Right lobe of liver (tissue), 6 donors: ENCODE measurements at regions not wholly inside any gene's neighbourhood (a gene's known extent, or its start where the extent isn't known, plus 50 kb on each side); places are given as distances from the start of the nearest gene placed in this dataset.
"Not testable (repeated sequence)": the region's sequence is repeated elsewhere in the genome, so short reads cannot be mapped to it uniquely, and the experiment has no call there.

ENCODE experiments used
- ATAC-seq, 4 donors: fragments of 200-7000 bp; cut with Tn5 transposase; one replicate each; pipeline ENCODE4 v1.9.1; 2020; ENCODE audit warnings: mild to moderate bottlenecking in 4 of 4, moderate library complexity in 4 of 4
- DNase-seq, 3 donors: peaks; one replicate each; pipeline ENCODE4 v3.0.0-alpha.2; 2020
- H3K27ac ChIP-seq, 3 donors: fragments of 200-600 bp; one replicate each; pipeline ENCODE4 v1.8.0; 2022
- H3K27me3 ChIP-seq, 2 donors: fragments of 200-600 bp; one replicate each; pipeline ENCODE4 v1.8.0; 2022
- H3K36me3 ChIP-seq, 4 donors: fragments of 200-600 bp; sonication (generic) in 1 of 4; one replicate each; pipeline versions ENCODE4 v1.5.1 to v1.8.0; 2017 to 2022; ENCODE audit warnings: control low read depth in 1 of 4
- H3K4me1 ChIP-seq, 4 donors: fragments of 200-600 bp; sonication (generic) in 1 of 4; one replicate each; pipeline versions ENCODE4 v1.5.1 to v1.8.0; 2017 to 2022; ENCODE audit warnings: control low read depth in 1 of 4
- H3K4me3 ChIP-seq, 3 donors: fragments of 200-600 bp; one replicate each; pipeline ENCODE4 v1.8.0; 2022
- H3K9me3 ChIP-seq, 4 donors: fragments of 200-600 bp; sonication (generic) in 1 of 4; one replicate each; pipeline versions ENCODE4 v1.5.1 to v1.8.0; 2017 to 2022; ENCODE audit warnings: control low read depth in 1 of 4
- CTCF ChIP-seq, 4 donors: fragments of 200-600 bp in 3 of 4; fragments of 450-650 bp in 1 of 4; IDR thresholded peaks; one replicate each; pipeline versions ENCODE4 v1.5.1 to v1.8.0; 2016 to 2022; ENCODE audit warnings: antibody characterized with exemption in 4 of 4, mild to moderate bottlenecking in 2 of 4
- POLR2A ChIP-seq: fragments of 450-650 bp; IDR thresholded peaks from one replicate; pipeline ENCODE4 v1.6.1; 2017; ENCODE audit warnings: antibody characterized with exemption, mild to moderate bottlenecking
- WGBS: methylation state at CpG from one replicate; pipeline ENCODE4 v1.1.6; 2018; ENCODE audit warnings: low coverage, low lambda C conversion rate; ENCODE audit not compliant: insufficient coverage; ENCODE audit errors: missing lambda C conversion rate; 5-methylcytosine and 5-hydroxymethylcytosine counted together
- intact Hi-C, 2 donors: fragments of 100-400 bp; cut with DNase I; formaldehyde crosslinking; loops; one replicate each; pipeline versions ENCODE4 v1.11.2 to v1.14.1; 2022
- microRNA counts: library from miRNA; unstranded; fragments of <30 nt; microRNA quantifications from one replicate; lab custom pipeline; 2016
- microRNA-seq, 2 donors: library from miRNA; unstranded; fragments of <30 nt; microRNA quantifications; one replicate each; pipeline ENCODE4, GENCODE V29; 2019 to 2020
- small RNA-seq, 2 experiments: library from RNA; depleted of rRNA; stranded (forward); fragments of <200 nt; gene quantifications; one replicate each; pipeline ENCODE3, GENCODE V24; 2016
- donor health status: DM: no; HTN: yes; CAD: no.
- donor health status: DM: no; HTN: no; CAD: no.
- donor health status: DM: no; HTN: no; CAD: no.
- donor health status: DM: no; HTN: yes; CAD: no.
- donor health status: DM: no; HTN: yes; CAD: no.

GRCh38 chrX:73913580-73913979 lies 61.1 kb upstream of the XIST start:
- no peaks in the 10 kb centered on the region for H3K4me1 ChIP-seq
- no peak for TF ChIP-seq CTCF (IDR thresholded peaks at IDR 0.05)
- no peak for TF ChIP-seq POLR2A

GRCh38 chrX:73911946-73912345 lies 59.4 kb upstream of the XIST start:
- DNase-seq, ATAC-seq, H3K36me3 ChIP-seq, H3K27ac ChIP-seq, H3K4me1 ChIP-seq, intact Hi-C loops, H3K9me3 ChIP-seq, H3K27me3 ChIP-seq, H3K4me3 ChIP-seq: not testable (repeated sequence)
- WGBS: 58% methylated on average over 3 of the region's 5 CpGs

More at GRCh38 chrX:73913580-73913979, 61.1 kb upstream of the XIST start:
- H3K27ac ChIP-seq: no peak overlapping the region
- 28% methylated on average over 5 of the region's 5 CpGs for WGBS
- H3K36me3 ChIP-seq: no peaks in the 10 kb centered on the region
- DNase-seq: peak in 1 of 3 donors; percentile 37
- no peak overlapping the region for H3K4me3 ChIP-seq
- no peaks in the 10 kb centered on the region for H3K27me3 ChIP-seq
- intact Hi-C loops: no loop called here
- peak; percentile 53 to 68 (median 66) for ATAC-seq
- H3K9me3 ChIP-seq: no peaks in the 10 kb centered on the region

GRCh38 chrX:73905749-73906374 lies 53.3 kb upstream of the XIST start:
- H3K4me3 ChIP-seq, H3K27me3 ChIP-seq, intact Hi-C loops, H3K4me1 ChIP-seq, H3K27ac ChIP-seq, ATAC-seq, H3K36me3 ChIP-seq, DNase-seq, H3K9me3 ChIP-seq: not testable (repeated sequence)
- 76% methylated on average over 1 of the region's 2 CpGs for WGBS

DNA sequence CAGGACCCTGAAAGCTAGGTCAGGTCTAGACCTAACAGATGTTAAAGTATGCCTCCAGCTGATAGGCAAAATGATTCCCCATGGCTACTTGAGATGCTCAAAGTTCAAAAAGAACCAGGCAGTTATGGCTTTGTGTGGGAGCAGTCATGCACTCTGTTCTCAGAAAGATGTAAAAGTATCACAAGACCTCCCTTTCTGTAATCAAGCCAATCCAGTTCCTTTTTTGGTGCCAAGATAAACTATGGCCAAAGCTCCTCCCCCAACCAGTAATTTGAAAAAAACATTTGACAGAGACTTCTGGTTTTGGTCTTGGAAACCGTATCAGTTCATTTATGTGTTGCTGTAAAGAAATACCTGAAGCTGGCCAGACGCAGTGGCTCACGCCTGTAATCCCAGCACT lies 51.4 kb upstream of the XIST start:
- intact Hi-C loops: no loop called here
- Histone ChIP-seq H3K36me3 (no peaks in the 10 kb centered on the region), H3K4me3 (no peak overlapping the region), H3K27me3 (no peaks in the 10 kb centered on the region), H3K27ac (no peak overlapping the region), H3K4me1 (no peaks in the 10 kb centered on the region), H3K9me3 (no peaks in the 10 kb centered on the region)
- ATAC-seq (no peak), DNase-seq (no peak)
- no peak for TF ChIP-seq CTCF (IDR thresholded peaks at IDR 0.05)
- TF ChIP-seq POLR2A: no peak
- 83% methylated on average over 3 of the region's 3 CpGs for WGBS

MicroRNAs in the stretch of these regions (microRNA counts, 767-probe panel; counts per million panel counts)
- microRNA hsa-miR-374b-5p (lab: Ali Mortazavi, UCI): 237 counts per million
- 237 counts per million for microRNA hsa-miR-374c-5p (lab: Ali Mortazavi, UCI)
- 237 counts per million for microRNA hsa-miR-421 (lab: Ali Mortazavi, UCI)

Small RNA genes lying in the stretch of these regions (microRNA-seq; reads per million reads assigned to microRNA genes)
- gene MIR374B: 0 reads per million in 2 donors
- 0 reads per million in 2 donors for gene MIR374C
- gene MIR421: 162 to 240 reads per million in 2 donors

Small RNA genes lying in the stretch of these regions (small RNA-seq; reads per million reads assigned to genes)
- 0 to 0.39 reads per million in 2 experiments for gene ATP5MDP1
- gene DDX3P2: 0 reads per million in 2 experiments
- 6.2 to 7.7 reads per million in 2 experiments for gene MIR374B
- 39.0 to 46.2 reads per million in 2 experiments for gene MIR421
- 0 reads per million in 2 experiments for gene RF02124
- 0 reads per million in 2 experiments for gene RF02125
